IMR-90 (cell line): ENCODE measurements at regions not wholly inside any gene's neighbourhood (a gene's known extent, or its start where the extent isn't known, plus 50 kb on each side); places are given as distances from the start of the nearest gene placed in this dataset.

Experiments
- ATAC-seq: fragments of 200-7000 bp; cut with Tn5 transposase; 2 replicates; pipeline ENCODE4 v1.9.1; 2020; ENCODE audit warnings: low read depth, mild to moderate bottlenecking, moderate library complexity
- BruUV-seq: library from RNA; stranded (reverse); fragments of 400-500 nt; replicated peaks from 2 replicates; lab custom pipeline; 2021; lab: Mats Ljungman, UMichigan
- CTCF ChIA-PET: fragments of 300-600 bp; formaldehyde crosslinking; extraction: SDS; loops from one replicate; lab custom pipeline; 2021; ENCODE audit warnings: antibody characterized with exemption; lab: Yijun Ruan, JAX
- POLR2A ChIA-PET: fragments of 300-600 bp; sonication (Branson Sonifier 250); formaldehyde crosslinking; loops from one replicate; lab custom pipeline; 2022; ENCODE audit warnings: antibody characterized with exemption; ENCODE audit not compliant: unreplicated experiment; lab: Charles Lee
- DNase-seq: peaks from one replicate; pipeline ENCODE4 v3.0.0; 2013
- H2AFZ ChIP-seq: replicated peaks from 2 replicates; pipeline ENCODE3; 2013; ENCODE audit warnings: low read length, mild to moderate bottlenecking; ENCODE audit not compliant: poor library complexity
- H2AK5ac ChIP-seq: 2 replicates; pipeline ENCODE4 v1.6.1; 2013; ENCODE audit warnings: low read depth, low read length, inconsistent platforms
- H2AK9ac ChIP-seq: replicated peaks from 2 replicates; pipeline ENCODE3; 2013; ENCODE audit warnings: mild to moderate bottlenecking, low read depth, low read length, moderate library complexity; ENCODE audit not compliant: poor library complexity
- H2BK120ac ChIP-seq: 2 replicates; pipeline ENCODE4 v1.6.1; 2013; ENCODE audit warnings: low read depth, low read length, inconsistent platforms
- H2BK15ac ChIP-seq: 3 replicates; pipeline ENCODE4 v1.6.1; 2013; ENCODE audit warnings: low read depth, low read length, inconsistent platforms
- H2BK20ac ChIP-seq: 2 replicates; pipeline ENCODE4 v1.6.1; 2013; ENCODE audit warnings: low read depth, mild to moderate bottlenecking, inconsistent platforms, low read length, moderate library complexity
- H2BK5ac ChIP-seq: 2 replicates; pipeline ENCODE4 v1.6.1; 2013; ENCODE audit warnings: mild to moderate bottlenecking, low read depth, low read length, inconsistent platforms; ENCODE audit not compliant: poor library complexity, severe bottlenecking
- H3K14ac ChIP-seq: replicated peaks from 2 replicates; pipeline ENCODE4 v1.6.1; 2013; ENCODE audit warnings: low read depth, low read length, inconsistent platforms
- H3K18ac ChIP-seq: 2 replicates; pipeline ENCODE4 v1.6.1; 2013; ENCODE audit warnings: low read depth, low read length, control low read depth
- H3K23ac ChIP-seq: 2 replicates; pipeline ENCODE4 v1.6.1; 2013; ENCODE audit warnings: low read depth, low read length, inconsistent platforms
- H3K27ac ChIP-seq: 2 replicates; pipeline ENCODE4 v1.5.1; 2013; ENCODE audit warnings: mild to moderate bottlenecking, control low read depth, low read length; ENCODE audit not compliant: insufficient read depth
- H3K27me3 ChIP-seq: 2 replicates; pipeline ENCODE4 v1.6.1; 2013; ENCODE audit warnings: low read length; ENCODE audit not compliant: control insufficient read depth, insufficient read depth
- H3K36me3 ChIP-seq: 2 replicates; pipeline ENCODE4 v1.6.1; 2013; ENCODE audit warnings: low read length, mixed read lengths; ENCODE audit not compliant: control insufficient read depth, insufficient read depth
- H3K4ac ChIP-seq: 2 replicates; pipeline ENCODE4 v1.6.1; 2013; ENCODE audit warnings: low read depth, low read length, inconsistent platforms
- H3K4me1 ChIP-seq: 2 replicates; pipeline ENCODE4 v1.6.1; 2013; ENCODE audit warnings: low read length, mixed read lengths; ENCODE audit not compliant: control insufficient read depth, insufficient read depth
- H3K4me2 ChIP-seq: 2 replicates; pipeline ENCODE4 v1.6.1; 2013; ENCODE audit warnings: low read depth, mild to moderate bottlenecking, control low read depth, low read length, moderate library complexity
- H3K4me3 ChIP-seq: 2 replicates; pipeline ENCODE4 v1.5.1; 2013; ENCODE audit warnings: low read depth, mild to moderate bottlenecking, control low read depth, low read length, moderate library complexity; ENCODE audit not compliant: insufficient read depth
- H3K56ac ChIP-seq: 2 replicates; pipeline ENCODE4 v1.6.1; 2013; ENCODE audit warnings: low read length, inconsistent platforms; ENCODE audit not compliant: insufficient read depth; ENCODE audit errors: extremely low read depth
- H3K79me1 ChIP-seq, 2 experiments: 2 replicates each; pipeline ENCODE4 v1.6.1; 2013; ENCODE audit warnings: low read length in 2 of 2, inconsistent platforms in 1 of 2, low read depth in 1 of 2
- H3K9ac ChIP-seq: 2 replicates; pipeline ENCODE4 v1.6.1; 2013; ENCODE audit warnings: low read depth, low read length, control low read depth
- H3K9me1 ChIP-seq: 2 replicates; pipeline ENCODE4 v1.6.1; 2013; ENCODE audit warnings: low read length, inconsistent platforms; ENCODE audit not compliant: insufficient read depth
- H3K9me3 ChIP-seq: 2 replicates; pipeline ENCODE4 v1.6.1; 2013; ENCODE audit warnings: low read length; ENCODE audit not compliant: control insufficient read depth, insufficient read depth
- H4K20me1 ChIP-seq: 2 replicates; pipeline ENCODE4 v1.6.1; 2013; ENCODE audit warnings: low read length, inconsistent platforms; ENCODE audit not compliant: insufficient read depth
- H4K5ac ChIP-seq: 2 replicates; pipeline ENCODE4 v1.6.1; 2013; ENCODE audit warnings: mild to moderate bottlenecking, low read depth, low read length, control low read depth
- H4K8ac ChIP-seq, 2 experiments: 2 replicates each; pipeline ENCODE4 v1.6.1; 2013; ENCODE audit warnings: low read depth in 2 of 2, low read length in 2 of 2, control low read depth in 1 of 2, inconsistent platforms in 1 of 2
- H4K91ac ChIP-seq: 2 replicates; pipeline ENCODE4 v1.6.1; 2013; ENCODE audit warnings: low read depth, low read length, inconsistent platforms; ENCODE audit not compliant: insufficient read depth
- CEBPB ChIP-seq: IDR thresholded peaks from 2 replicates; pipeline ENCODE4 v1.6.1; 2012; ENCODE audit warnings: low read depth, low read length, improper control_type of control experiment
- CHD1 ChIP-seq: IDR thresholded peaks from 2 replicates; pipeline ENCODE4 v1.6.1; 2012; ENCODE audit warnings: low read depth, low read length, improper control_type of control experiment
- CTCF ChIP-seq: conservative IDR thresholded peaks from 2 replicates; pipeline ENCODE4 v1.5.1; 2012; ENCODE audit warnings: mild to moderate bottlenecking, low read depth, low read length, improper control_type of control experiment
- ELK1 ChIP-seq: fragments of 150-350 bp; IDR thresholded peaks from 2 replicates; pipeline ENCODE4 v1.6.1; 2016; ENCODE audit warnings: low read depth, mild to moderate bottlenecking, low read length, moderate library complexity, borderline replicate concordance
- FOS ChIP-seq: fragments of 150-350 bp; IDR thresholded peaks from 2 replicates; pipeline ENCODE4 v1.6.1; 2016; ENCODE audit warnings: low read depth, low read length
- MAFK ChIP-seq: IDR thresholded peaks from 2 replicates; pipeline ENCODE4 v1.6.1; 2012; ENCODE audit warnings: low read depth, low read length, improper control_type of control experiment
- MXI1 ChIP-seq: IDR thresholded peaks from 2 replicates; pipeline ENCODE4 v1.6.1; 2012; ENCODE audit warnings: low read depth, mild to moderate bottlenecking, low read length, moderate library complexity, borderline replicate concordance
- NFE2L2 ChIP-seq: fragments of 150-350 bp; IDR thresholded peaks from 2 replicates; pipeline ENCODE4 v1.6.1; 2016; ENCODE audit warnings: low read depth, mild to moderate bottlenecking, low read length
- POLR2A ChIP-seq: IDR thresholded peaks from 2 replicates; pipeline ENCODE4 v1.6.1; 2012; ENCODE audit warnings: mild to moderate bottlenecking, low read depth, low read length
- RAD21 ChIP-seq: IDR thresholded peaks from 2 replicates; pipeline ENCODE4 v1.6.1; 2012; ENCODE audit warnings: low read length, improper control_type of control experiment
- USF2 ChIP-seq: fragments of 150-350 bp; IDR thresholded peaks from 2 replicates; pipeline ENCODE4 v1.6.1; 2017; ENCODE audit warnings: mild to moderate bottlenecking, antibody characterized with exemption, low read length, low read depth
- dilution Hi-C: fragments of 300-500 bp; cut with HindIII; formaldehyde crosslinking; loops from one replicate; pipeline ENCODE4 v1.14.3; 2018; ENCODE audit warnings: low sequenced_read_pairs; ENCODE audit not compliant: unreplicated experiment
- in situ Hi-C: fragments of 300-500 bp; cut with MboI; formaldehyde crosslinking; loops from 3 replicates; pipeline ENCODE4 v1.14.3; 2019; ENCODE audit warnings: low sequenced_read_pairs, inconsistent platforms, mixed read lengths
- intact Hi-C: fragments of 100-400 bp; cut with micrococcal nuclease; formaldehyde crosslinking; loops from 2 replicates; pipeline ENCODE4 v1.10.0; 2022

GRCh38 chr6:118758946-118759345 lies 107.6 kb upstream of the CEP85L start:
- H3K4me2 ChIP-seq = no peak overlapping the region
- no peaks in the 10 kb centered on the region for H4K20me1 ChIP-seq
- dilution Hi-C loops = no loop called here
- no peak overlapping the region for H3K56ac ChIP-seq
- no peak overlapping the region for H3K9ac ChIP-seq
- no peaks in the 10 kb centered on the region for H3K36me3 ChIP-seq
- no peak overlapping the region for H3K4ac ChIP-seq
- H2BK15ac ChIP-seq = no peak overlapping the region
- H3K18ac ChIP-seq = no peak overlapping the region
- H4K91ac ChIP-seq = no peak overlapping the region
- H3K9me3 ChIP-seq = no peaks in the 10 kb centered on the region
- H3K14ac ChIP-seq = no peak overlapping the region
- H3K4me1 ChIP-seq = no peaks in the 10 kb centered on the region
- H2AFZ ChIP-seq = no peak overlapping the region
- TF ChIP-seq USF2 = no peak
- TF ChIP-seq MAFK = no peak
- no peak for TF ChIP-seq CTCF
- no peak for TF ChIP-seq CHD1
- TF ChIP-seq RAD21 = no peak
- TF ChIP-seq CEBPB = no peak
- TF ChIP-seq NFE2L2 = no peak
- TF ChIP-seq MXI1 = no peak
- TF ChIP-seq FOS = no peak
- TF ChIP-seq POLR2A = no peak
- no peak for TF ChIP-seq ELK1
- no TSS peak for BruUV-seq
- H3K23ac ChIP-seq = no peak overlapping the region
- H2BK20ac ChIP-seq = no peak overlapping the region
- in situ Hi-C loops = no loop called here
- ATAC-seq (no peak), DNase-seq (no peak)
- H2BK120ac ChIP-seq = no peak overlapping the region
- no peak overlapping the region for H3K4me3 ChIP-seq
- no peaks in the 10 kb centered on the region for H3K79me1 ChIP-seq
- no peak overlapping the region for H2AK9ac ChIP-seq
- no peak overlapping the region for H4K5ac ChIP-seq
- no peak overlapping the region for H2AK5ac ChIP-seq
- H3K9me1 ChIP-seq = no peaks in the 10 kb centered on the region; the same call in 1 of the 2 replicates
- no peak overlapping the region for H3K27ac ChIP-seq
- H2BK5ac ChIP-seq = no peak overlapping the region
- intact Hi-C loops = no loop called here
- ChIA-PET POLR2A (no interaction called here), CTCF (no interaction called here)
- no peaks in the 10 kb centered on the region; the same call in 1 of the 2 replicates for H3K27me3 ChIP-seq
- no peak overlapping the region for H4K8ac ChIP-seq
